ENCODE measurements at regions not wholly inside any gene's neighbourhood (a gene's known extent, or its start where the extent isn't known, plus 50 kb on each side); places are given as distances from the start of the nearest gene placed in this dataset.

DNA sequence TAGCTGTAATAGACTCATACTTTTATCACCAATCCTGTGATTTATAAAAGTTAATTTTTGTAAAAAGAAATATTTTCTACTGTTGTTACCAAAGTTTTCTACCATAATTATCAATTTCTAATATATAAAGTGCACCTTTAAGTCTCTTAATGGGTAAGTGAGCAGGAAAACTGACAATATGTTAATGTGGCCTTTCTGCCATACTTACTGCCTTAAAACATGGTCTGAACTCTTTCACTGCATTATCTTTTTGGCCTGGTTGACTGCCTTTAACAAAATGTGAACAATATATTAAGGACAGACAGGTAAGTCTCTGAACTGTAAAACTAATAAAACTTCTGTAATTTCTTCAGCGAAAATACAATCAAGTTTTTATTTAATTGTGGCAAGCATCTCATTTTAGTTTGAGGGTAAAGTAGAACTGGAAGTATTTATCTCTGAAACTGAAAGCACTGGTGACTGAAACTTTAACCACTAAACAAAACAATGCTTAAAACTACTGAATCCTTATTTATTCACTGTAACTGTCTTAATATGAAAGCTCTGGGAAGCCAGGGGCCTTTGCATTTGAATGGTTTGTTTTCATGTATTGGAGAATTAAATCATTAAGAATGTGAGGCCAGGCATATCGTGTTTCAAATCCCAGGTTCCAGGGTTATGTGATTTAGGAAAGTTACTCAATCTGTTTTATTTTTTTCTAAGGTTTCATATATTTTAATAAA is 948.8 kb upstream of the POT1 start:
- TF ChIP-seq, protein P1, sequence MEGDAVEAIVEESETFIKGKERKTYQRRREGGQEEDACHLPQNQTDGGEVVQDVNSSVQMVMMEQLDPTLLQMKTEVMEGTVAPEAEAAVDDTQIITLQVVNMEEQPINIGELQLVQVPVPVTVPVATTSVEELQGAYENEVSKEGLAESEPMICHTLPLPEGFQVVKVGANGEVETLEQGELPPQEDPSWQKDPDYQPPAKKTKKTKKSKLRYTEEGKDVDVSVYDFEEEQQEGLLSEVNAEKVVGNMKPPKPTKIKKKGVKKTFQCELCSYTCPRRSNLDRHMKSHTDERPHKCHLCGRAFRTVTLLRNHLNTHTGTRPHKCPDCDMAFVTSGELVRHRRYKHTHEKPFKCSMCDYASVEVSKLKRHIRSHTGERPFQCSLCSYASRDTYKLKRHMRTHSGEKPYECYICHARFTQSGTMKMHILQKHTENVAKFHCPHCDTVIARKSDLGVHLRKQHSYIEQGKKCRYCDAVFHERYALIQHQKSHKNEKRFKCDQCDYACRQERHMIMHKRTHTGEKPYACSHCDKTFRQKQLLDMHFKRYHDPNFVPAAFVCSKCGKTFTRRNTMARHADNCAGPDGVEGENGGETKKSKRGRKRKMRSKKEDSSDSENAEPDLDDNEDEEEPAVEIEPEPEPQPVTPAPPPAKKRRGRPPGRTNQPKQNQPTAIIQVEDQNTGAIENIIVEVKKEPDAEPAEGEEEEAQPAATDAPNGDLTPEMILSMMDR (conservative IDR thresholded peaks at IDR 0.05) = no peak
- TF ChIP-seq EZH2 (IDR thresholded peaks at IDR 0.05; ENCODE audit: low read depth) = no peak
